Gastrocnemius medialis (tissue), 4 donors: ENCODE measurements at regions not wholly inside any gene's neighbourhood (a gene's known extent, or its start where the extent isn't known, plus 50 kb on each side); places are given as distances from the start of the nearest gene placed in this dataset.
"Not testable (repeated sequence)": the region's sequence is repeated elsewhere in the genome, so short reads cannot be mapped to it uniquely, and the experiment has no call there.

ENCODE experiments used
- ATAC-seq, 2 donors: fragments of 150-250 bp; one replicate each; pipeline ENCODE4 v1.9.1; 2016
- DNase-seq, 2 donors: peaks; one replicate each; pipeline ENCODE4 v3.0.0-alpha.2; 2019
- H3K27ac ChIP-seq, 4 donors: fragments of 200-600 bp; sonication (generic); 1 replicate in 1 of 4; 2 replicates in 3 of 4; pipeline ENCODE4 v1.5.1; 2016 to 2018; ENCODE audit warnings: mild to moderate bottlenecking in 2 of 4, moderate library complexity in 1 of 4
- H3K27me3 ChIP-seq, 3 donors: fragments of 200-600 bp; sonication (generic) in 2 of 3; 1 replicate in 1 of 3; 2 replicates in 2 of 3; pipeline versions ENCODE4 v1.5.1 to v1.6.0; 2016 to 2019; ENCODE audit warnings: mild to moderate bottlenecking in 1 of 3, moderate library complexity in 1 of 3
- H3K36me3 ChIP-seq, 2 donors: fragments of 200-600 bp; sonication (generic) in 1 of 2; one replicate each; pipeline ENCODE4 v1.5.1; 2017 to 2018
- H3K4me1 ChIP-seq, 2 donors: fragments of 200-600 bp; sonication (generic) in 1 of 2; one replicate each; pipeline ENCODE4 v1.5.1; 2016 to 2017; ENCODE audit warnings: mild to moderate bottlenecking in 2 of 2
- H3K4me3 ChIP-seq, 4 donors: fragments of 200-600 bp; sonication (generic) in 3 of 4; 1 replicate in 1 of 4; 2 replicates in 3 of 4; pipeline ENCODE4 v1.5.1; 2016 to 2019; ENCODE audit warnings: mild to moderate bottlenecking in 2 of 4
- H3K9me3 ChIP-seq, 3 donors: fragments of 200-600 bp; sonication (generic) in 2 of 3; 1 replicate in 1 of 3; 2 replicates in 2 of 3; pipeline ENCODE4 v1.5.1; 2016 to 2019
- CTCF ChIP-seq, 5 experiments: fragments of 450-650 bp in 3 of 5; fragments of 200-600 bp in 2 of 5; sonication (generic) in 2 of 5; IDR thresholded peaks in 4 of 5; conservative IDR thresholded peaks in 1 of 5; 1 replicate in 4 of 5; 2 replicates in 1 of 5; pipeline ENCODE4 v1.5.1; 2016 to 2019; ENCODE audit warnings: antibody characterized with exemption in 5 of 5, mild to moderate bottlenecking in 3 of 5, moderate library complexity in 3 of 5
- POLR2A ChIP-seq, 2 donors: fragments of 450-650 bp; IDR thresholded peaks; one replicate each; pipeline ENCODE4 v1.6.1; 2017; ENCODE audit warnings: antibody characterized with exemption in 2 of 2, mild to moderate bottlenecking in 2 of 2, moderate library complexity in 2 of 2
- in situ Hi-C, 4 donors: fragments of 200-750 bp; cut with MboI; loops; one replicate each; pipeline versions ENCODE4 v1.15.0 to v1.8.0; 2017; ENCODE audit warnings: low sequenced_read_pairs in 4 of 4
- intact Hi-C: fragments of 100-400 bp; cut with DNase I; formaldehyde crosslinking; loops from one replicate; pipeline ENCODE4 v1.15.1; 2023; ENCODE audit warnings: low total_unique reads

DNA sequence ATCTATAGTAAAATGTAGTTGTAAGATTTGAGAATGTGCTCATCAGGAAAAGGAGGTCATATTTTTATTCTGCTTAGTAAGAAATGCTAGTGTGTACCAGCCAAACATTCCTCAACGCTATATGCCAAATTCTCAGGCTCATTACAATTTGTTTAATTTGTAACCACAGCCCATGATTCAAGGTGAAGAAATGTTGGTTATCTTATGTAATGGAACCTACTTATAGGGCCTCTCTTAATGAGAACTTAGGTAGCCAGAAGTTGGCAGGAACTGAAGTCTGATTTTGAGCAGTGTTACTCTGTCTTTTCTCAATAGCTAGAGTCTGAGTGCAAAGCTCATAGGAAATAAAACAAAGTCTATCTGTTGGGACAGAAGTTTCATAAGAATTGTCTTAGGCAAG is 595.0 kb downstream of the GLUD2 start:
- no peaks in the 10 kb centered on the region for H3K27me3 ChIP-seq
- in situ Hi-C loops, result no loop called here
- H3K36me3 ChIP-seq, result no peaks in the 10 kb centered on the region
- H3K4me1 ChIP-seq, result no peaks in the 10 kb centered on the region
- intact Hi-C loops, result no loop called here
- no peak for ATAC-seq
- no peak overlapping the region for H3K27ac ChIP-seq
- no peak overlapping the region for H3K4me3 ChIP-seq
- no peaks in the 10 kb centered on the region for H3K9me3 ChIP-seq
- TF ChIP-seq CTCF (IDR thresholded peaks at IDR 0.05 in 4 of 5, conservative IDR thresholded peaks at IDR 0.05 in 1 of 5) (no peak), POLR2A (IDR thresholded peaks at IDR 0.05) (no peak)
- no peak for DNase-seq

DNA sequence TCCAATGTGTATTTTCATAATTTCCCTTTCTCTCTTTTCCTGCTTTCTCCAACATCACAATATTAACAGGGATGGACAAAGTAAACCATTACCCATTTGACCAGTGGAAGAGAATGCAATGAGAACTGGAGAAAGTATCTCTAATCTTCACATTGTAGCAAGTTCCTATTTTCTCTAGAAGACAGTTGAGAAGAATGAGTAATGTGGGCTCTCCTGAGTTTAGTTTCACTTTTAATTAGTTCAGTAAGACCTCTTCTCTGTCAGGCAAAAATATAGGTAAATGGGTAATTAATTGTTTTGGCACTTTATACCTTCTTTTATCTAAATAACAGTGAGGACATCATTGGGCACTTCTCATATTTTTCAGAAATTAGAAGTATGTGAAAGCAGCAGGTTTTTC is 602.0 kb downstream of the GLUD2 start:
- H3K9me3 ChIP-seq, result no peaks in the 10 kb centered on the region
- intact Hi-C loops, result no loop called here

GRCh38 chrX:121655276-121655675 is 607.9 kb downstream of the GLUD2 start:
- Histone ChIP-seq H3K36me3 (no peaks in the 10 kb centered on the region), H3K4me3 (no peak overlapping the region), H3K27me3 (no peaks in the 10 kb centered on the region), H3K27ac (no peak overlapping the region), H3K9me3 (no peaks in the 10 kb centered on the region), H3K4me1 (no peaks in the 10 kb centered on the region)
- ATAC-seq (no peak), DNase-seq (no peak)
- intact Hi-C loops, result no loop called here
- TF ChIP-seq CTCF (IDR thresholded peaks at IDR 0.05 in 4 of 5, conservative IDR thresholded peaks at IDR 0.05 in 1 of 5) (no peak), POLR2A (IDR thresholded peaks at IDR 0.05) (no peak)
- in situ Hi-C loops, result no loop called here

More for the DNA sequence above, 602.0 kb downstream of the GLUD2 start:
- Histone ChIP-seq H3K27ac (no peak overlapping the region), H3K4me1 (no peaks in the 10 kb centered on the region), H3K4me3 (no peak overlapping the region), H3K27me3 (no peaks in the 10 kb centered on the region), H3K36me3 (no peaks in the 10 kb centered on the region)
- in situ Hi-C loops, result no loop called here
- no peak for DNase-seq
- ATAC-seq, result no peak
- TF ChIP-seq POLR2A (IDR thresholded peaks at IDR 0.05) (no peak), CTCF (IDR thresholded peaks at IDR 0.05 in 4 of 5, conservative IDR thresholded peaks at IDR 0.05 in 1 of 5) (no peak)

GRCh38 chrX:121666171-121666570 is 618.8 kb downstream of the GLUD2 start:
- Histone ChIP-seq H3K9me3 (no peaks in the 10 kb centered on the region), H3K4me1 (no peaks in the 10 kb centered on the region), H3K4me3 (no peak overlapping the region), H3K27me3 (no peaks in the 10 kb centered on the region), H3K36me3 (no peaks in the 10 kb centered on the region), H3K27ac (no peak overlapping the region)
- TF ChIP-seq POLR2A (IDR thresholded peaks at IDR 0.05), result no peak
- TF ChIP-seq CTCF (IDR thresholded peaks at IDR 0.05 in 4 of 5, conservative IDR thresholded peaks at IDR 0.05 in 1 of 5), result no peak
- DNase-seq (no peak), ATAC-seq (no peak)
- intact Hi-C loops, result no loop called here
- in situ Hi-C loops, result no loop called here

DNA sequence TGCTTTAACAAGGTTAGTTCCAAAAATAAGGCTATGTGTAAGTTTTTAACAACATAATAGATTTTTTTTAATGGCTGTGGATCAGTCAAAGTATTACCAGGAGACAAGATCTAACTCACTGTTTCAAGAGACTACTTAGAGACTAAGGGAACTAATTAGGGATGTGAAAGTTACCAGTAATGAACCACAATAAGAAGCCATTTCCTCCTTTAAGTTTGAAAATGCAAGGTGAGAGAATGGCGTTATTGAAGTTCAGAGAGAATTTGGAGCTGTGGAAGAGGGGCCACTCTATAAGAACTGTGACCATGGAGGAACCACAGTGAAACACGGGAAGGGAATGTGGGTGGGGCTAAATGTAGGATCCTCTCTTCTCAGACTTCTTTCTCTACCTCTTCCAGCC is 624.2 kb downstream of the GLUD2 start:
- intact Hi-C loops, result no loop called here

DNA sequence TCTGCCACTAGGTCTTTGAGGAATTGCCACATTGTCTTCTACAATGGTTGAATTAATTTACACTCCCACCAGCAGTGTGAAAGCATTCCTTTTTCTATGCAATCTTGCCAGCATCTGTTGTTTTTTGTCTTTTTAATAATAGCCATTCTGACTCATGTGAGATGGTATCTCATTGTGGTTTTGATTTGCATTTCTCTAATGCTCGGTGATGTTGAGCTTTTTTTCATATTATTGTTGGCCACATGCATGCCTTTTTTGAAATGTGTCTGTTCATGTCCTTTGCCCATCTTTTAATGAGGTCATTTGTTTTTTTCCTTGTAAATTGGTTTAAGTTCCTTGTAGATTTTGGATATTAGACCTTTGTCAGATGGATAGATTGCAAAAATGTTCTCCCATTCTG is 661.8 kb downstream of the GLUD2 start:
- in situ Hi-C loops, DNase-seq: not testable (repeated sequence)

More for the DNA sequence above, 624.2 kb downstream of the GLUD2 start:
- Histone ChIP-seq H3K27me3 (no peaks in the 10 kb centered on the region), H3K4me3 (no peak overlapping the region), H3K4me1 (no peaks in the 10 kb centered on the region), H3K27ac (no peak overlapping the region), H3K36me3 (no peaks in the 10 kb centered on the region), H3K9me3 (no peaks in the 10 kb centered on the region)
- TF ChIP-seq CTCF (IDR thresholded peaks at IDR 0.05 in 4 of 5, conservative IDR thresholded peaks at IDR 0.05 in 1 of 5) (no peak), POLR2A (IDR thresholded peaks at IDR 0.05) (no peak)
- ATAC-seq (no peak), DNase-seq (no peak)
- in situ Hi-C loops, result no loop called here

More for the DNA sequence above, 661.8 kb downstream of the GLUD2 start:
- H3K27ac ChIP-seq, ATAC-seq, H3K4me1 ChIP-seq, H3K9me3 ChIP-seq, intact Hi-C loops, H3K27me3 ChIP-seq, H3K36me3 ChIP-seq, H3K4me3 ChIP-seq: not testable (repeated sequence)
